ENCODE measurements at regions not wholly inside any gene's neighbourhood (a gene's known extent, or its start where the extent isn't known, plus 50 kb on each side); places are given as distances from the start of the nearest gene placed in this dataset.

DNA sequence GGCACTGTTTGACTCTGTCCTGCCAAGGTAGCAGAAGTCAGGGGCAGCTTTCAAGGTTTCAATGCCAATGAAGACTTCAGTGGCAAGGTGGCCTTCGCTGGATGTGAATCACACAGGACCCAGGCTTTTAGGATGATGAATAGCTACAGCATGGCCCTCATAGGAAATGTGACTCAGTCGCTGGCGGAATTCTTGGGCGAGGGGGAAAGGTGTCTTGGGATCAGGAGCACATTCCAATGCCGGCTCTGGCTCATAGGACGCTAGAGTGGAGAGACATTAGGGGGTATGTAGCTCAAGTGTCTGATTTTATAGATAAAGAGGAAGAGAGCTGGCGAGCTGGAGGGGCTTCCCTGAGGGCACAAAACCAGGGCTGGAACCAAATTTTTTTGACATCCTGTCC, 68.6 kb downstream of the SMIM21 start:
- DNase-seq, result no peak

- no peak for DNase-seq
Measured at GRCh38 chr18:75353357-75353756, 74.1 kb downstream of the SMIM21 start.

- DNase-seq, result no peak
Measured at GRCh38 chr18:75351409-75351808, 76.1 kb downstream of the SMIM21 start.

DNA sequence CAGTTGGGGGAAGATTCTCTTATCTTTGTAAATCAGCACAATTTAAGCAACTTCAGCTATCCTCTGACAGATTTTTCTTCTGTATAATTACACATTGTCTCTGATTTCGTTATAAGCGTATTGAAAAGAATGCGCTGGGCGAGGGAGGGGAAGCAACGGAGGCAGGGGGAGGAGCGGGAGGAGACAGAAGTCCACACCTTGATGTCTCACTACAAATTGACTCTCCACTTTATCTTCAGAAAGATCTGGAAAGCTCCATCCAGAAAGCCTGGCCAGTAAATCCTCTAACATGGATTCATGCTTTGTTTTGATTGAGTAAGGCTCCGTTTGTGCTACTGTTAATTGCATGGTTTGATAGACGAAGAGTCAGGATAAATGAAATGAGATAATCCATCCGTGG, 76.6 kb downstream of the SMIM21 start:
- DNase-seq, result no peak

DNA sequence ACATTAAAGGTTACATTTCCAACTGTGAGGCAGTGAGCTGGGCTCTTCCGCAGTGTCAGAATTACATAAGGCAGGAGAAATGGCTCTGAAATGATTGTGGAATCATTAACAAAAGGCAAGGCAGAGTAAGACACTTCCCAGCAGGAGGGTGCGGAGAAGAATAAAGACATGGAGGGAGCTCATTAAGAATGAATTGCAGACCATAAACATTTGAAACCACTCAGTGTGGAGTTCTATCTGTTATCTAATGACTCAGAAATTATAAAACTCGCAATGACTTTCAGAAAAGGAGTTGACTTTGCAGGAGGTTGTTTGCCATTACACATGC, 77.0 kb downstream of the SMIM21 start:
- peak; percentile 98 for DNase-seq

- no peak for DNase-seq
Measured at GRCh38 chr18:75349668-75350511, 77.6 kb downstream of the SMIM21 start.

DNA sequence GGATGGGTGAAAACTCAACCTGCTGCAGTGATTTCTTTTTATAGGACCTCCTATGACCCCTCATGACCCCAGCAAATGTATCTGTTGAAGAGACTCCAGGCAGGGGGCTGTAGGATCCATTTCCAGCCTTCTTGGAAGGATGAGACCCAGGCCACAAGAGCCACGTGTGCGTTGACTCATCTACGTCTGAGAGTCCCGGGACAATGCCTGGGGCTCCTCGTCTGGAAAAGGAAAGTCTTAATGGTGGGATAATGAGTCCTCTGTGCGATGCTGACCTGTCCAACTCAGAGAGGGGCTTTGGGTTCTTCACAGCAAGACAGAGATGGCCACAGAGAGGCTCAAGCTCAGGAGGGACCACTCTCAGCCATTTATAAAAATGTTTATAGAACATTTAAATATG, 80.8 kb downstream of the SMIM21 start:
- no peak for DNase-seq

DNA sequence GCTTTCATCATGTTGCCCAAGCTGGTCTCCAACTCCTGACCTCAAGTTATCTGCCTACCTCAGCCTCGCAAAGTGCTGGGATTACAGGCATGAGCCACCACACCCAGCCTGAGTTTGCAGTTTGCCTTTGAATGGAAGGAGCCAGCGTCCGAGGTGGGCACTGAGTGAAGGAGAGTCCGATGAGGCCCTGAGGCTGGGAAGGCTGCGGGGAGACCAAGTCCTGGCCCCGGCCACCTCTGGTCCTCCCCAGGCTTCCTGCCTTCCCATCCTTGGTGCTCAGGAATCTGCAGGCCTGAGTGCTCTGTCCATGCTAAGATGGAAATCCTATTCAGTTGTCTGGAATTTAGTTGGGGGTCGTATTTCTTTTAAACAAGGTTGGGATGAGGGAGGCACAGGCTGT, 82.9 kb downstream of the SMIM21 start:
- no peak for DNase-seq

- DNase-seq, result no peak
Measured at GRCh38 chr18:75344161-75344560, 83.3 kb downstream of the SMIM21 start.

- DNase-seq, result no peak
Measured at GRCh38 chr18:75343389-75343788, 84.1 kb downstream of the SMIM21 start.

DNA sequence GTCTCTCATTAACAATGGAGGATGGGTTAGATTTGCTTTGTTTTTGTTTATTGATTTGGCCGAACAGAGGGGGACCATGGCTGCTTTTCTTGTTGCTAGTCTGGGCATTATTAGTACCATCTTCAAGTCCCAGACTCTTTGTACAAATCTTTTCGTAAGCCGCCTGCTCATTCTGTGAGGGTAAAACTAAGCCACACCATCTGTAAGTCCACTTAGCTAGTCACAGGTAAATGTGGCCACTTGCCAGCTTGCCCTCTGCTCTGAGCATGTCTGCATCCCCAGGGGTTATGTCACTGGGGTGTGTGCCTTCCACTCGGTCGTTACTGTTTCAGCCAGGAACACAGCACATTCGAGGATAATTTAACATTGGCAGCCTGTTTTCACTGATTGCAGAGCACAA, 85.6 kb downstream of the SMIM21 start:
- no peak for DNase-seq

- DNase-seq, result no peak
Measured at GRCh38 chr18:75341267-75341666, 86.2 kb downstream of the SMIM21 start.

DNA sequence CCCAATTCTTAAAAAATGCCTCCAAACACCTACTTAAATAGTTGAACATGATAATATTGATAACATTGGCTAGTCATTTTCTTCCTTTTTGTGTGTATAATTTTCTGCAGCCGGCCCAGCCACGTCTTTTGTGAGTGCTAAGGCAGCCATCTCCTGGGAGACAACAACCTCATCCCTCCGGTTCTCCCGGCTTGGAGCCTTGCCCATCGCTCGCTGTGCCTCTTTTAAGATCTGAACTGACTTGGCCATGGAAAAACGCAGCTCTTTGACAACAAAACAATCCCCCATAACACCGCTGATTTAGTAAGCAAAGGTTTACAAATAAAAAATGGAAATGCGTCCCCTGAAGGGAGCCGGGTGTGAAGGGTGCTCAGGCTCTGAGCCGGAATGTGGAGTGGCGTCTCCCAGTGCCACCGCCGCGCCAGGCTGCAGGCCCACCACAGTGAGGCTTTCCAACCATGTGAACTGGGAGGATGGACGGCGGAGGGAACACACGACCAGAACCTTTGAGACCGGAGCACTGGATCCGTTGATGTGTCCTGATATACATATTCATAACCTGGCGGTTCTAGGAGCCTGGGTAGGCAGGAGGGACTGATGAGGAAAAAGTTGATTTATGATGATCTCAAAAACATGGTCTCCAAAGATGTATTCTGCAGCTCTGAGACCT, 87.4 kb downstream of the SMIM21 start:
- no peak for DNase-seq
